Neural cell (in vitro differentiated cells): ENCODE measurements at regions not wholly inside any gene's neighbourhood (a gene's known extent, or its start where the extent isn't known, plus 50 kb on each side); places are given as distances from the start of the nearest gene placed in this dataset.

ENCODE experiments used
- H2AFZ ChIP-seq: fragments of 200-600, 300-800 bp; sonication (generic), shearing (Covaris generic); 2 replicates; pipeline ENCODE4 v1.6.0; 2014; ENCODE audit warnings: low read depth, mild to moderate bottlenecking, antibody characterized with exemption, low read length, moderate library complexity
- H3F3A ChIP-seq: fragments of 200-600 bp; shearing (Covaris generic); 2 replicates; pipeline ENCODE4 v1.6.1; 2016; ENCODE audit warnings: mild to moderate bottlenecking, moderate library complexity, mixed read lengths, antibody characterized with exemption, low read length; ENCODE audit not compliant: insufficient read depth, poor library complexity, severe bottlenecking
- H3K27ac ChIP-seq: fragments of 200-600, 300-800 bp; sonication (generic), shearing (Covaris generic); 2 replicates; pipeline ENCODE4 v1.5.1; 2014; ENCODE audit warnings: mild to moderate bottlenecking, low read length, moderate library complexity
- H3K27me3 ChIP-seq: fragments of 300-800, 200-600 bp; sonication (generic), shearing (Covaris generic); 2 replicates; pipeline ENCODE4 v1.6.0; 2014; ENCODE audit warnings: mild to moderate bottlenecking, low read depth, low read length, moderate library complexity; ENCODE audit not compliant: insufficient read depth
- H3K36me3 ChIP-seq: fragments of 300-800, 200-600 bp; sonication (generic), shearing (Covaris generic); 2 replicates; pipeline ENCODE4 v1.5.1; 2014; ENCODE audit warnings: mild to moderate bottlenecking, antibody characterized with exemption, low read length, moderate library complexity; ENCODE audit not compliant: insufficient read depth
- H3K4me2 ChIP-seq: fragments of 300-800, 200-600 bp; sonication (generic), shearing (Covaris generic); 2 replicates; pipeline ENCODE4 v1.6.0; 2014; ENCODE audit warnings: mild to moderate bottlenecking, low read length
- H3K4me3 ChIP-seq: fragments of 300-800, 200-600 bp; sonication (generic), shearing (Covaris generic); 2 replicates; pipeline ENCODE4 v1.5.1; 2014; ENCODE audit warnings: mild to moderate bottlenecking, low read length, moderate library complexity
- H3K79me2 ChIP-seq: fragments of 200-600 bp; shearing (Covaris generic); replicated peaks from 2 replicates; pipeline ENCODE4 v1.6.0; 2014; ENCODE audit warnings: mild to moderate bottlenecking, low read length, moderate library complexity; ENCODE audit not compliant: insufficient read depth
- H3K9ac ChIP-seq: fragments of 300-800, 200-600 bp; sonication (generic), shearing (Covaris generic); 2 replicates; pipeline ENCODE4 v1.6.1; 2016; ENCODE audit warnings: mild to moderate bottlenecking, low read length, mixed read lengths
- H3K9me2 ChIP-seq: fragments of 200-600 bp; shearing (Covaris generic); 2 replicates; pipeline ENCODE4 v1.6.1; 2016; ENCODE audit warnings: mild to moderate bottlenecking, low read length, mixed read lengths; ENCODE audit not compliant: insufficient read depth
- H3K9me3 ChIP-seq: fragments of 200-600, 300-800 bp; sonication (generic), shearing (Covaris generic); 2 replicates; pipeline ENCODE4 v1.6.1; 2016; ENCODE audit warnings: mild to moderate bottlenecking, mixed run types, low read length, moderate library complexity, mixed read lengths
- H4K20me1 ChIP-seq: fragments of 200-600 bp; shearing (Covaris generic); 2 replicates; pipeline ENCODE4 v1.6.1; 2016; ENCODE audit warnings: mild to moderate bottlenecking, mixed run types; ENCODE audit not compliant: insufficient read depth
- CTCF ChIP-seq: fragments of 450-650 bp; IDR thresholded peaks from 2 replicates; pipeline ENCODE4 v1.5.1; 2014; ENCODE audit warnings: antibody characterized with exemption, mild to moderate bottlenecking, moderate library complexity; ENCODE audit not compliant: poor library complexity, severe bottlenecking
- EP300 ChIP-seq: fragments of 450-650 bp; conservative IDR thresholded peaks from 2 replicates; pipeline ENCODE4 v1.6.1; 2014; ENCODE audit warnings: antibody characterized with exemption, mild to moderate bottlenecking, moderate library complexity; ENCODE audit not compliant: poor library complexity, severe bottlenecking
- EZH2 ChIP-seq: fragments of 200-600, 300-800 bp; shearing (Covaris generic), sonication (generic); IDR thresholded peaks from 2 replicates; pipeline ENCODE4 v1.6.1; 2014; ENCODE audit warnings: antibody characterized with exemption, low read length, borderline replicate concordance, mild to moderate bottlenecking; ENCODE audit not compliant: insufficient read depth, poor library complexity, severe bottlenecking
- MXI1 ChIP-seq: fragments of 450-650 bp; conservative IDR thresholded peaks from 2 replicates; pipeline ENCODE4 v1.6.1; 2014; ENCODE audit warnings: antibody characterized with exemption, mild to moderate bottlenecking; ENCODE audit not compliant: poor library complexity, severe bottlenecking
- POLR2AphosphoS5 ChIP-seq: IDR thresholded peaks from 2 replicates; pipeline ENCODE4 v1.6.1; 2012
- RAD21 ChIP-seq: fragments of 450-650 bp; conservative IDR thresholded peaks from 2 replicates; pipeline ENCODE4 v1.6.1; 2014; ENCODE audit warnings: antibody characterized with exemption, mild to moderate bottlenecking, moderate library complexity
- REST ChIP-seq: IDR thresholded peaks from 2 replicates; pipeline ENCODE4 v1.6.1; 2012; ENCODE audit warnings: borderline replicate concordance
- SMC3 ChIP-seq: fragments of 450-650 bp; conservative IDR thresholded peaks from 2 replicates; pipeline ENCODE4 v1.6.1; 2014; ENCODE audit warnings: antibody characterized with exemption, mild to moderate bottlenecking, moderate library complexity; ENCODE audit not compliant: poor library complexity
- TAF1 ChIP-seq: IDR thresholded peaks from 2 replicates; pipeline ENCODE4 v1.6.1; 2012; ENCODE audit warnings: low read depth

- Histone ChIP-seq H4K20me1 (no peaks in the 10 kb centered on the region), H3K27me3 (no peaks in the 10 kb centered on the region)
- TF ChIP-seq CTCF = no peak
- no peak for TF ChIP-seq TAF1
- no peak for TF ChIP-seq EZH2
- TF ChIP-seq SMC3 = no peak
- no peak for TF ChIP-seq EP300
- TF ChIP-seq RAD21 = no peak
- TF ChIP-seq POLR2AphosphoS5 = no peak
- no peak for TF ChIP-seq REST
- TF ChIP-seq MXI1 = no peak
Measured at GRCh38 chr1:168822911-168823310, 93.9 kb upstream of the DPT start.

GRCh38 chr1:168823988-168824387, 95.0 kb upstream of the DPT start:
- TF ChIP-seq POLR2AphosphoS5 (no peak), CTCF (no peak), EP300 (no peak), TAF1 (no peak), MXI1 (no peak), RAD21 (no peak)
- no peaks in the 10 kb centered on the region for H3F3A ChIP-seq
- H3K4me2 ChIP-seq = no peak overlapping the region

More at GRCh38 chr1:168822911-168823310, 93.9 kb upstream of the DPT start:
- Histone ChIP-seq H3K36me3 (no peaks in the 10 kb centered on the region), H2AFZ (no peak overlapping the region), H3K9me3 (no peaks in the 10 kb centered on the region), H3K4me3 (no peak overlapping the region), H3K9ac (no peak overlapping the region), H3K27ac (no peak overlapping the region), H3F3A (no peaks in the 10 kb centered on the region), H3K79me2 (no peaks in the 10 kb centered on the region), H3K4me2 (no peak overlapping the region), H3K9me2 (no peaks in the 10 kb centered on the region)

More at GRCh38 chr1:168823988-168824387, 95.0 kb upstream of the DPT start:
- H3K27me3 ChIP-seq = no peaks in the 10 kb centered on the region
- H3K27ac ChIP-seq = no peak overlapping the region
- no peaks in the 10 kb centered on the region for H3K79me2 ChIP-seq
- H2AFZ ChIP-seq = no peak overlapping the region
- no peaks in the 10 kb centered on the region for H3K36me3 ChIP-seq
- no peak overlapping the region for H3K4me3 ChIP-seq
- H3K9ac ChIP-seq = no peak overlapping the region
- H4K20me1 ChIP-seq = no peaks in the 10 kb centered on the region
- no peaks in the 10 kb centered on the region for H3K9me2 ChIP-seq
- H3K9me3 ChIP-seq = no peaks in the 10 kb centered on the region
